NCI-H146 (cell line): ENCODE measurements at regions not wholly inside any gene's neighbourhood (a gene's known extent, or its start where the extent isn't known, plus 50 kb on each side); places are given as distances from the start of the nearest gene placed in this dataset.

Source experiments
- DNase-seq: peaks from one replicate; lab custom pipeline; 2025; lab: John Stamatoyannopoulos, UW

GRCh38 chr4:187236209-187236890, 512.7 kb upstream of the FAT1 start:
- DNase-seq = no peak

- DNase-seq = no peak
These were observed 515.0 kb upstream of the FAT1 start for GRCh38 chr4:187238646-187239045.

GRCh38 chr4:187251896-187252295, 528.2 kb upstream of the FAT1 start:
- no peak for DNase-seq

DNA sequence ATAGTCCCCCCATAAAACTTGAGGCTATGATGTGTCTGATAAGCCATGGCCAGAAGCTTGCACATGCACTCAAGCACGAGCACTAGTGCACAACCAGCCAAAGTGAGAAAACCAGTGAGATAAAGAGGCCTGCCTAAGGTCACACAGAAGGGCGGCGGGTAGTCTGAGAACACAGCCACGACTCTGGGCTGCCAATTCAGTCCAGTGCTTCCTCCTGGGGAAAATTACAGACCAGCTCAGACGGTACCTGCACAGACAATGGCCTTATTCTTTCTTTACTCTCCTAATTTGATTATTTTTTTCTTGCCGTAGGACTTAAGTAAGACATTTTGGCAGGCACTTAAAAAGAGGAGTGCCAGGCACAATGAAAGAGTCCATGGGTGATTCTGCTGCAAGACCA, 533.2 kb upstream of the FAT1 start:
- DNase-seq = no peak

GRCh38 chr4:187258651-187259401, 535.2 kb upstream of the FAT1 start:
- DNase-seq = no peak

- no peak for DNase-seq
These were observed 545.3 kb upstream of the FAT1 start for GRCh38 chr4:187268940-187269339.

DNA sequence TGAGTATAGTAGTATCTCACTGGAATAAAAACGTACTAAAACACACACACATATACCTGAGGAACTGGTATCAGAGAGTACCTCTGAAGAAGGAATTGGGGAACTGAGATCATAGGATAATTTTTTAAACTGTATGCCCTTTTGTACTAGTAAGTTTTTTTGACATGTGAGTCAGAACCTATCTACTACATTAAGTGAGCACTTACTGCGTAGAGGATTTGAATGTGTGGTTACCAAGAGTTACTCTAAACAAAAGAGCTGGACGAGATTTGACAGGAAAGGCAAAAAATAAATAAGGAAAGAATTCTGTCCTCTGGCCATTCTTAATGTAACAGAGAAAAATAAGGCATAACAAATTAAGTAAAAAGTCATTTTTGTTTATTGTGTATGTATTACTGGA, 546.5 kb upstream of the FAT1 start:
- DNase-seq = no peak

DNA sequence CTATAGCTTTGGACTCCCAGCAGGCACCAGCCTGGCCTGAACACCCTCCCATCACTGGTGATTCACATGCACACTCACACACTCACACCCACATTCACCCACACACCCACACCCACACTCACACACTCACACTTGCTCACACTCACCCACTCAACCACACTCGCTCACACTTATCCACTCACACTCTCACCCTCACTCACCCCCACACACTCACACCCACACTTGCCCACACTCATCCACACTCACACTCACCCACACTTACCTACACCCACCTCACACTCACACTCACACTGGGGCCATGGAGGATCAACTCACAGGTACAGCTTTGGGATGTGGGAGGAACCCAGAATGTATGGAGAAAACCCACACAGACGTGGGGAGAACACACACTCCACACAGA, 548.2 kb upstream of the FAT1 start:
- no peak for DNase-seq

- DNase-seq = no peak
These were observed 550.5 kb upstream of the FAT1 start for GRCh38 chr4:187274153-187274552.

DNA sequence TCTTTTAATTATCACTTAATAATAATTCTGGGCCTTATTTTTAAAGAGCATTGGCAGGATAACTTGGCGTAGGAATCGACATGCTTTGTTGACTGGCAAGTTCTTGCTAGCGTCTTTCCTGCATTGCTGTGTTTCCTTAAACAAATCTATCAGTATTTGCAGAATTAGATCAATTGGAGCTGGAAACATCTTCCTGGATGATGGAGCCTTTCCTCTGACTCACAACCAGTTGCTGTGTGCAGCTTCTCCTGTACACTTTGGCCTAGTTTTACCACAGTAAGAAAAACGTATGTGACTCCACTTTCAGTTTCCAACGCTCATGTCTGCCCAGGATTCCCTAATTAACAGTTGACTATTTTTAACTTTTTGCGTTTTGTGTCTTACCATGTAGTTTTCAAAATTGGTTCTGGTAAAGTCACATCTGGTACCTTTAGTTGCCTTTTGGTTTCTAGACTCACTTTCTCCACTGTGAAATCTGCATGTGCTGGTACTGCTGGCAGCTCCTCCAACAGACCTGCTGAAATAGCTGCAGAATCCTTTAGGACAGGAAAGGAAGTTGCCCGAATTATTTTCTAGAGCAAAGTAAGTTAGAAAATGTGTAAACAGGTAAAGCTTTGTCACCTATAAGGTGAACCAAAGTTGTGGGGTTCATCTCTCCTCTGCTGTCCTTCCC, 553.2 kb upstream of the FAT1 start:
- no peak for DNase-seq

- DNase-seq = no peak
These were observed 559.7 kb upstream of the FAT1 start for GRCh38 chr4:187283201-187283955.

DNA sequence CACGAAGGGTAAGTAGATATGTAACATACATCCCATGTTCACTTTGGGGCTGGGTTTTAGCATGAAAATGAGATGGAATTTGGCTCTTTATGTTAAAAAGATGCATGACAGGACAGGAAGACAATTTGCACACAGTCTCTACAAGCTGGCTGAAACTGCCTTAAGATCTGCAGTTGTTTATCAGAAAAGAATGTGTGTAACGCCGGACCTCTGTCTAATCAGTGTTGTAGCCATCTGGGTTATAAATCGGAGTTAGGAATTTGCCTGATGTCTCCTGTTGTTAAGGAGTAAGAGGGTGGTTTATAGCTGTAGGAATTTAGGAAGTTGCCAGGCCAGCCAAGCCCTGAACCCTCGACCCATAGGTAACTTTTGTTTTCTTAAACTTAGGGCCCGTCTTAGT, 562.9 kb upstream of the FAT1 start:
- no peak for DNase-seq

GRCh38 chr4:187289371-187289770, 565.7 kb upstream of the FAT1 start:
- no peak for DNase-seq

DNA sequence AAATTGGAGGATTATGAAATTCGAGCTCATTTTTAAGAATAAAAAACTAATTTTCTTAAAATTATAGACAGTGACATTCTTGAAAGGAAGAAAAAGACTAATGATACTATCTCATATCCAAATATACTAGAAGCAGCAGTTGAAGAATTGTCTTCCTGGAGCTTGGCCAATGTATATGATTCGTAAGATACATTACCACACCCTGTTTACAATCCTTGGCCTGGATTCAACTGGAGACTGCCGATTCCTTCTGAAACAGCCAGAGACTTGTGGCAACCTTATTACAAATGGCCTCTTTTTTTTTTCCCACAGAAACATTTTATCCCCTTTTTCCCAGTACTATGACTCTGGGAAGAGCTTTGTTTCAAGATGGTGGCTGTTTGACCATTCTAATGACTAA, 571.2 kb upstream of the FAT1 start:
- no peak for DNase-seq

GRCh38 chr4:187301923-187302322, 578.3 kb upstream of the FAT1 start:
- no peak for DNase-seq

DNA sequence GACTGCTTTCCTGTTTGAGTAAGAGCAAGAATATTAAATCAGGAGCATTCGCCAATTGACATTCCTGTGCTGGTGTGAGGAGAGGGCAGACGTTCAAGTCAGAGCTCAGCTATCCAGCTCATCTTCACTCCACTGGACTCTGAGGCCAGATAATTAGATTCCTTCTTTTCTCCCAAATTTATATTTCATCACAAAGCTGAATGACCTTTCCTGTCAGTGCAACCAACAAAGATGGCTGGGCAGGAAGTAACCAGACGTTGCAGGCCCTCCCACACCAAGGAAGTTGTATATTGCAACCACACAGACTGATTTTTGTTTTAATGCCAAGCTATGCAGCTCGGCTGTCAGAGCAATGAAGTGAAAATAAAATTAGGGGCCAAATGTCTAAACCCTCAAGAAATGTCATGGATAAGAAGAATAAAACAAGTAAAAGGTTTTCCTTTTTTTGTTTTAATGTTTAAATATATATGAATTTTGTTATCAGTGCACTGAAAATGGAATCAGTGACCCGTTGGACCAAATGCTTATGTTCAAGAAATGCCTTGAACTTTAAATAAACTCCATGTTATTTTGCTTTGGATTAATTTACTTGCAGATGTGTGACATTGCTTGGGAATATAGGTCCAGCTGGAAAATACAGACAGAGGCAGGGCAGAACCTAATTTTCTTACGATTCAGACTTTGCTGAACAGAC, 578.9 kb upstream of the FAT1 start:
- DNase-seq = no peak

GRCh38 chr4:187304133-187304532, 580.5 kb upstream of the FAT1 start:
- DNase-seq = peak; percentile 1

DNA sequence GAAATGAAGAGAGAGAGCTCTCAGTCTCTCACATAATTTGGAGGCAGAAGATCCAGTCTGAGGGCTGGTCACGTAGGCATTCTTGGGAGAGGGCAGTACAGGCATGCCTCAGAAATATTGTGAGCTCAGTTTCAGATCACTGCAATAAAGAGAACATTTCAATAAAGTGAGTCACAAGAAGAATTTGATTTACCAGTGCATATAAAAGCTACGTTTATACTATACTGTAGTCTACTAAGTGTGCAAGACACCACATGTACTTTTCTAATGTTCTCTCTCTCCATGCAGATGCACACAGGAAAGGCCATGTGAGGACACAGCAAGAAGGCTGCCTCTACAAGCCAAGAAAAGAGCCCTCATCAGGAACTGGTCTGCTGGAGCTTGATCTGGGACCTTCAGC, 583.5 kb upstream of the FAT1 start:
- no peak for DNase-seq

DNA sequence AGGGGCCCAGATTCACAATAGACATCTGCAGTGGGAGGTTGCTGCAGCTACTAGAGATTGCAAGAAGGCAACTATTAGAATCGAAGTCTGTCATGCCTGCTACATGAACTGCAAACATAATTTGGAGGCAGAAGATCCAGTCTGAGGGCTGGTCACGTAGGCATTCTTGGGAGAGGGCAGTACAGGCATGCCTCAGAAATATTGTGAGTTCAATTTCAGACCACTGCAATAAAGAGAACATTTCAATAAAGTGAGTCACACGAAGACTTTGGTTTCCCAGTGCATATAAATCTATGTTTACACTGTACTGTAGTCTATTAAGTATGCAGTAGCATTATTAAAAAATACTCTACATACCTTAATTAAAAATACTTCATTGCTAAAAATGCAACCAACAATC, 585.8 kb upstream of the FAT1 start:
- no peak for DNase-seq

DNA sequence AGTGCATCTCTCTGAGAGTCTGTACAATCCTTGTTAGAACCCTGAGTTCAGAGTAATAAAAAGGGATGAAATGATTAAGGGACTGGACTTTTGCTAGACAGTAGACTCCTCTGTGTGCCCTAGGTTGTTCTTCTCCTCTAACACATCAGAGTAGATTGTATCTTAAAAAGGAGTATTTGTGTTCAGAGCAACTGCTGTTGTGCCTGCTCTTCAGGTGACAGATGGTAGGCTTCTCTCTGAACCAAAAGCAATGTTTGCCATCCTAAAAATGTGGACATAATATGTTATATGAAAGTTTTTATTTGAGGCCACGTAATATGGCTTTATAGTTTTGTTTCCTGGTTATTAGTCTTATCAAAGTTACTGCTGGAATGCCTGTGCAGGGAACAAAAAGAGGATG, 588.6 kb upstream of the FAT1 start:
- DNase-seq = no peak

GRCh38 chr4:187317799-187318198, 594.1 kb upstream of the FAT1 start:
- no peak for DNase-seq

GRCh38 chr4:187321711-187322110, 598.1 kb upstream of the FAT1 start:
- no peak for DNase-seq
